Testis (tissue), 2 donors: ENCODE measurements at regions not wholly inside any gene's neighbourhood (a gene's known extent, or its start where the extent isn't known, plus 50 kb on each side); places are given as distances from the start of the nearest gene placed in this dataset.

ENCODE experiments used
- CTCF ChIP-seq, 3 experiments: fragments of 450-650 bp in 2 of 3; fragments of 200-600 bp in 1 of 3; sonication (generic) in 1 of 3; IDR thresholded peaks; one replicate each; pipeline ENCODE4 v1.5.1; 2016 to 2019; ENCODE audit warnings: antibody characterized with exemption in 3 of 3, mild to moderate bottlenecking in 2 of 3, moderate library complexity in 1 of 3
- POLR2A ChIP-seq: fragments of 450-650 bp; IDR thresholded peaks from one replicate; pipeline ENCODE4 v1.6.1; 2017; ENCODE audit warnings: antibody characterized with exemption, mild to moderate bottlenecking, moderate library complexity

GRCh38 chr3:117745516-117745915 is 1035.9 kb downstream of the TUSC7 start:
- TF ChIP-seq CTCF (IDR thresholded peaks at IDR 0.05) (no peak), POLR2A (no peak)
